Gastroesophageal sphincter (tissue), 3 donors: ENCODE measurements at regions not wholly inside any gene's neighbourhood (a gene's known extent, or its start where the extent isn't known, plus 50 kb on each side); places are given as distances from the start of the nearest gene placed in this dataset.

ENCODE experiments used
- CTCF ChIP-seq, 4 experiments: fragments of 200-600 bp in 2 of 4; fragments of 450-650 bp in 2 of 4; sonication (generic) in 1 of 4; IDR thresholded peaks; one replicate each; pipeline ENCODE4 v1.5.1; 2017 to 2019; ENCODE audit warnings: antibody characterized with exemption in 4 of 4, mild to moderate bottlenecking in 2 of 4, moderate library complexity in 2 of 4
- EP300 ChIP-seq: sonication (generic); formaldehyde crosslinking; IDR thresholded peaks from one replicate; pipeline ENCODE4 v1.6.1; 2017; ENCODE audit warnings: antibody characterized with exemption, mild to moderate bottlenecking
- POLR2A ChIP-seq, 2 donors: fragments of 450-650 bp; IDR thresholded peaks; one replicate each; pipeline ENCODE4 v1.6.1; 2017; ENCODE audit warnings: antibody characterized with exemption in 2 of 2, mild to moderate bottlenecking in 2 of 2, moderate library complexity in 1 of 2
- POLR2AphosphoS5 ChIP-seq: sonication (generic); formaldehyde crosslinking; IDR thresholded peaks from one replicate; pipeline ENCODE4 v1.6.1; 2017; ENCODE audit warnings: antibody characterized with exemption

- TF ChIP-seq POLR2A (IDR thresholded peaks at IDR 0.05), result no peak
- TF ChIP-seq CTCF (IDR thresholded peaks at IDR 0.05), result no peak
- TF ChIP-seq EP300, result no peak
- no peak for TF ChIP-seq POLR2AphosphoS5
These were observed 793.7 kb downstream of the TRHDE start for GRCh38 chr12:73065913-73066312.
